ENCODE measurements at regions not wholly inside any gene's neighbourhood (a gene's known extent, or its start where the extent isn't known, plus 50 kb on each side); places are given as distances from the start of the nearest gene placed in this dataset.

DNA sequence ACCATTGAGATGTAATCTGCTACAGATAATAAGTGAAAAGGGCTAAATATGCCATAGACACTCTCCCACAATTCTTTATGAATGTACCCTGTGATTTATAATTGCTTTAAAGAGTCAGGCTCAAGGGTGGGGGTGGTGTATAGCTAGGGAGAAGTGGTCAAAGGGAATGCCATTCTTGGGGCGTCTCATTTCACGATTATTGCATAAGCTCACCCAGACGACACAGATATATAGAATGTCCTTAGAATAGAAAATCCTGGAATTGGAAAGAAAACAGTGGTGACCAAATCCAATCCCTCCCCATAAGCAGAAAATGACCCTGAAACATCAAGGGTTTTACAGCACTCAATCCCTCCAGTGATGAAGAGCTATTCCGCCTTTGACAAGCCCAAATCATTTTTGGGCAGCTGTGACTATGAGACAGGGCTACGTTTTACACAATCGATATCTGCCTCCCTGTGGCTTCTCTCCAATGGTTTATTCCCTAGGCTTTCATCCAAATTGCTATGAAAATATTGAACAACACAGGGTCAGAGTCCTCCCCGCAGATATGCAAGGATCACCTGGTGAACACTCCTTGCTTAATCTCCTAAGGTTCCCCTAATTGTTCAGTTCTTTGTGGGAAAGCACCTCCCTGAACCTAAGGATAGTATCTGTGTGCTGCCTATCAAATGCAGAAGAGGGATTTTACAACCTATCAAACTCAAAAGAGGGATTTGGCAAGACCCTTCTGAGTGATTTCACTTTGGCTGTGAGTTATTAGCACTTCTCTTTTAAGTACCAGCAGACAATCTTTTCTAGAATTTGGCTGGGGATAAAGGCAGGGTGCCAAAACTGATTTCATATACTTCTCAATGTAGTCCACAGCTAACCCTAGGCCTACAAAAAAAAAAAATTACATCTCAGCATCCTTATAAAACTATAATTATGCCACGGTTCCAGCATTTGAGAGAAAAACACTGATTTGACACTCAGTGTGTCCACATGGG is 144.9 kb upstream of the CDH6 start:
- TF ChIP-seq, protein P1, sequence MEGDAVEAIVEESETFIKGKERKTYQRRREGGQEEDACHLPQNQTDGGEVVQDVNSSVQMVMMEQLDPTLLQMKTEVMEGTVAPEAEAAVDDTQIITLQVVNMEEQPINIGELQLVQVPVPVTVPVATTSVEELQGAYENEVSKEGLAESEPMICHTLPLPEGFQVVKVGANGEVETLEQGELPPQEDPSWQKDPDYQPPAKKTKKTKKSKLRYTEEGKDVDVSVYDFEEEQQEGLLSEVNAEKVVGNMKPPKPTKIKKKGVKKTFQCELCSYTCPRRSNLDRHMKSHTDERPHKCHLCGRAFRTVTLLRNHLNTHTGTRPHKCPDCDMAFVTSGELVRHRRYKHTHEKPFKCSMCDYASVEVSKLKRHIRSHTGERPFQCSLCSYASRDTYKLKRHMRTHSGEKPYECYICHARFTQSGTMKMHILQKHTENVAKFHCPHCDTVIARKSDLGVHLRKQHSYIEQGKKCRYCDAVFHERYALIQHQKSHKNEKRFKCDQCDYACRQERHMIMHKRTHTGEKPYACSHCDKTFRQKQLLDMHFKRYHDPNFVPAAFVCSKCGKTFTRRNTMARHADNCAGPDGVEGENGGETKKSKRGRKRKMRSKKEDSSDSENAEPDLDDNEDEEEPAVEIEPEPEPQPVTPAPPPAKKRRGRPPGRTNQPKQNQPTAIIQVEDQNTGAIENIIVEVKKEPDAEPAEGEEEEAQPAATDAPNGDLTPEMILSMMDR (IDR thresholded peaks at IDR 0.05) = no peak
- TF ChIP-seq POLR2A (IDR thresholded peaks at IDR 0.05) = no peak

All from testis (tissue), 2 donors.